Fibroblast of lung (primary cell): ENCODE measurements at regions not wholly inside any gene's neighbourhood (a gene's known extent, or its start where the extent isn't known, plus 50 kb on each side); places are given as distances from the start of the nearest gene placed in this dataset.
"Not testable (repeated sequence)": the region's sequence is repeated elsewhere in the genome, so short reads cannot be mapped to it uniquely, and the experiment has no call there.

Source experiments
- DNase-seq, 2 donors: peaks; one replicate each; pipeline versions ENCODE4 v3.0.0 to v3.0.0-alpha.2; 2010; ENCODE audit warnings: low read depth in 2 of 2
- H2AFZ ChIP-seq: 2 replicates; pipeline ENCODE4 v1.5.1; 2012; ENCODE audit warnings: low read length, control low read depth, inconsistent platforms
- H3K27ac ChIP-seq: 2 replicates; pipeline ENCODE4 v1.5.1; 2011; ENCODE audit warnings: low read length, control low read depth; ENCODE audit not compliant: insufficient read depth
- H3K27me3 ChIP-seq: 2 replicates; pipeline ENCODE4 v1.5.1; 2011; ENCODE audit warnings: mild to moderate bottlenecking, low read length; ENCODE audit not compliant: control insufficient read depth, insufficient read depth
- H3K36me3 ChIP-seq: 2 replicates; pipeline ENCODE4 v1.5.1; 2011; ENCODE audit warnings: low read length; ENCODE audit not compliant: control insufficient read depth, insufficient read depth
- H3K4me1 ChIP-seq: 2 replicates; pipeline ENCODE4 v1.5.1; 2011; ENCODE audit warnings: low read length; ENCODE audit not compliant: control insufficient read depth, insufficient read depth; ENCODE audit errors: extremely low read depth
- H3K4me2 ChIP-seq: 2 replicates; pipeline ENCODE4 v1.5.1; 2011; ENCODE audit warnings: low read length, control low read depth; ENCODE audit not compliant: insufficient read depth; ENCODE audit errors: extremely low read depth
- H3K4me3 ChIP-seq, 4 experiments: fragments of 200-600 bp in 1 of 4; sonication (generic) in 1 of 4; replicated peaks in 1 of 4; 2 replicates each; pipeline ENCODE4 v1.5.1; 2011 to 2016; ENCODE audit warnings: low read length in 4 of 4, low read depth in 3 of 4, mild to moderate bottlenecking in 3 of 4, control low read depth in 2 of 4, inconsistent platforms in 1 of 4, mixed read lengths in 1 of 4; ENCODE audit not compliant: insufficient read depth in 1 of 4; ENCODE audit errors: control extremely low read depth in 1 of 4
- H3K79me2 ChIP-seq: 2 replicates; pipeline ENCODE4 v1.5.1; 2012; ENCODE audit warnings: mild to moderate bottlenecking, low read length, inconsistent platforms; ENCODE audit not compliant: control insufficient read depth, insufficient read depth
- H3K9ac ChIP-seq: 2 replicates; pipeline ENCODE4 v1.5.1; 2011; ENCODE audit warnings: mild to moderate bottlenecking, low read length, control low read depth; ENCODE audit not compliant: insufficient read depth
- H3K9me3 ChIP-seq: 2 replicates; pipeline ENCODE4 v1.5.1; 2012; ENCODE audit warnings: low read depth, low read length; ENCODE audit not compliant: control insufficient read depth, insufficient read depth
- H4K20me1 ChIP-seq: 2 replicates; pipeline ENCODE4 v1.5.1; 2011; ENCODE audit warnings: low read length; ENCODE audit not compliant: control insufficient read depth, insufficient read depth; ENCODE audit errors: extremely low read depth
- CTCF ChIP-seq, 2 donors: IDR thresholded peaks in 1 of 2; conservative IDR thresholded peaks in 1 of 2; 1 replicate in 1 of 2; 2 replicates in 1 of 2; pipeline ENCODE4 v1.5.1; 2011 to 2012; ENCODE audit warnings: low read length in 2 of 2, control low read depth in 1 of 2, inconsistent platforms in 1 of 2, low read depth in 1 of 2, mild to moderate bottlenecking in 1 of 2
- EZH2 ChIP-seq: IDR thresholded peaks from 2 replicates; pipeline ENCODE4 v1.5.1; 2012; ENCODE audit warnings: low read length, control low read depth, mild to moderate bottlenecking; ENCODE audit errors: missing control alignments

GRCh38 chr2:61605245-61605644 is 67.1 kb upstream of the XPO1 start:
- Histone ChIP-seq H3K79me2 (no peaks in the 10 kb centered on the region), H2AFZ (no peak overlapping the region), H3K9me3 (no peaks in the 10 kb centered on the region), H3K4me1 (no peaks in the 10 kb centered on the region), H3K36me3 (no peaks in the 10 kb centered on the region), H3K27ac (no peak overlapping the region), H3K4me2 (no peak overlapping the region), H3K27me3 (no peaks in the 10 kb centered on the region), H3K4me3 (no peak overlapping the region), H4K20me1 (no peaks in the 10 kb centered on the region), H3K9ac (no peak overlapping the region)
- no peak for TF ChIP-seq EZH2
- no peak for TF ChIP-seq CTCF (conservative IDR thresholded peaks at IDR 0.05 in 1 of 2, IDR thresholded peaks at IDR 0.05 in 1 of 2; ENCODE audit: low read depth in 1 of 2, low read length in 2 of 2)
- no peak for DNase-seq

GRCh38 chr2:61604433-61604832 is 66.3 kb upstream of the XPO1 start:
- Histone ChIP-seq H3K9me3 (no peaks in the 10 kb centered on the region), H3K27ac (no peak overlapping the region), H2AFZ (no peak overlapping the region), H3K27me3 (no peaks in the 10 kb centered on the region), H3K4me3 (no peak overlapping the region), H3K4me2 (no peak overlapping the region), H3K79me2 (no peaks in the 10 kb centered on the region), H3K36me3 (no peaks in the 10 kb centered on the region), H4K20me1 (no peaks in the 10 kb centered on the region), H3K4me1 (no peaks in the 10 kb centered on the region), H3K9ac (no peak overlapping the region)
- TF ChIP-seq EZH2 (no peak), CTCF (conservative IDR thresholded peaks at IDR 0.05 in 1 of 2, IDR thresholded peaks at IDR 0.05 in 1 of 2; ENCODE audit: low read depth in 1 of 2, low read length in 2 of 2) (no peak)
- peak in 1 of 2 donors; percentile 8 for DNase-seq

GRCh38 chr2:61598515-61599156 is 60.5 kb upstream of the XPO1 start:
- not testable (repeated sequence) for H3K9me3 ChIP-seq, H3K9ac ChIP-seq
- DNase-seq = peak in 1 of 2 donors; percentile 44

More at GRCh38 chr2:61598515-61599156, 60.5 kb upstream of the XPO1 start:
- not testable (repeated sequence) for H3K36me3 ChIP-seq, H3K27ac ChIP-seq, H3K4me2 ChIP-seq, H2AFZ ChIP-seq, H4K20me1 ChIP-seq, H3K4me3 ChIP-seq, H3K4me1 ChIP-seq, H3K27me3 ChIP-seq, H3K79me2 ChIP-seq
